ENCODE measurements at regions not wholly inside any gene's neighbourhood (a gene's known extent, or its start where the extent isn't known, plus 50 kb on each side); places are given as distances from the start of the nearest gene placed in this dataset.
"Not testable (repeated sequence)": the region's sequence is repeated elsewhere in the genome, so short reads cannot be mapped to it uniquely, and the experiment has no call there.

GRCh38 chr3:20608054-20608738, 422.2 kb upstream of the SGO1 start:
- no peak for DNase-seq

GRCh38 chr3:20604659-20605058, 418.7 kb upstream of the SGO1 start:
- DNase-seq = no peak

GRCh38 chr3:20589275-20589674, 403.3 kb upstream of the SGO1 start:
- no peak for DNase-seq

- no peak for DNase-seq
These were observed 402.8 kb upstream of the SGO1 start for GRCh38 chr3:20588781-20589180.

- no peak for DNase-seq
These were observed 397.6 kb upstream of the SGO1 start for GRCh38 chr3:20583648-20584047.

GRCh38 chr3:20576228-20576627, 390.2 kb upstream of the SGO1 start:
- DNase-seq = no peak

- no peak for DNase-seq
These were observed 389.1 kb upstream of the SGO1 start for GRCh38 chr3:20575146-20575545.

- no peak for DNase-seq
These were observed 388.7 kb upstream of the SGO1 start for GRCh38 chr3:20574746-20575145.

GRCh38 chr3:20573175-20573574, 387.2 kb upstream of the SGO1 start:
- no peak for DNase-seq

- no peak for DNase-seq
These were observed 386.5 kb upstream of the SGO1 start for GRCh38 chr3:20572473-20572872.

GRCh38 chr3:20569310-20569709, 383.3 kb upstream of the SGO1 start:
- no peak for DNase-seq

GRCh38 chr3:20564966-20565365, 379.0 kb upstream of the SGO1 start:
- no peak for DNase-seq

- DNase-seq = no peak
These were observed 378.0 kb upstream of the SGO1 start for GRCh38 chr3:20563985-20564384.

- DNase-seq = no peak
These were observed 377.2 kb upstream of the SGO1 start for GRCh38 chr3:20563251-20563650.

GRCh38 chr3:20561166-20561565, 375.2 kb upstream of the SGO1 start:
- DNase-seq = no peak

GRCh38 chr3:20560446-20560845, 374.4 kb upstream of the SGO1 start:
- not testable (repeated sequence) for DNase-seq

- DNase-seq = no peak
These were observed 372.2 kb upstream of the SGO1 start for GRCh38 chr3:20558161-20558560.

GRCh38 chr3:20556661-20557060, 370.7 kb upstream of the SGO1 start:
- no peak for DNase-seq

- no peak for DNase-seq
These were observed 366.7 kb upstream of the SGO1 start for GRCh38 chr3:20552605-20553275.

- DNase-seq = not testable (repeated sequence)
These were observed 361.6 kb upstream of the SGO1 start for GRCh38 chr3:20547361-20548269.

GRCh38 chr3:20546636-20547035, 360.6 kb upstream of the SGO1 start:
- no peak for DNase-seq

GRCh38 chr3:20543535-20544226, 357.7 kb upstream of the SGO1 start:
- no peak for DNase-seq

GRCh38 chr3:20540066-20540465, 354.1 kb upstream of the SGO1 start:
- DNase-seq = no peak

Data from NCI-H1092 (cell line).